AG09319 (cell line): ENCODE measurements at regions not wholly inside any gene's neighbourhood (a gene's known extent, or its start where the extent isn't known, plus 50 kb on each side); places are given as distances from the start of the nearest gene placed in this dataset.

Experiments
- DNase-seq: peaks from one replicate; pipeline ENCODE4 v3.0.0-alpha.2; 2010; ENCODE audit warnings: low read depth; ENCODE audit errors: extremely low read depth
- CTCF ChIP-seq: IDR thresholded peaks from 2 replicates; pipeline ENCODE4 v1.5.1; 2011; ENCODE audit warnings: low read depth, mild to moderate bottlenecking, inconsistent platforms, low read length, moderate library complexity

DNA sequence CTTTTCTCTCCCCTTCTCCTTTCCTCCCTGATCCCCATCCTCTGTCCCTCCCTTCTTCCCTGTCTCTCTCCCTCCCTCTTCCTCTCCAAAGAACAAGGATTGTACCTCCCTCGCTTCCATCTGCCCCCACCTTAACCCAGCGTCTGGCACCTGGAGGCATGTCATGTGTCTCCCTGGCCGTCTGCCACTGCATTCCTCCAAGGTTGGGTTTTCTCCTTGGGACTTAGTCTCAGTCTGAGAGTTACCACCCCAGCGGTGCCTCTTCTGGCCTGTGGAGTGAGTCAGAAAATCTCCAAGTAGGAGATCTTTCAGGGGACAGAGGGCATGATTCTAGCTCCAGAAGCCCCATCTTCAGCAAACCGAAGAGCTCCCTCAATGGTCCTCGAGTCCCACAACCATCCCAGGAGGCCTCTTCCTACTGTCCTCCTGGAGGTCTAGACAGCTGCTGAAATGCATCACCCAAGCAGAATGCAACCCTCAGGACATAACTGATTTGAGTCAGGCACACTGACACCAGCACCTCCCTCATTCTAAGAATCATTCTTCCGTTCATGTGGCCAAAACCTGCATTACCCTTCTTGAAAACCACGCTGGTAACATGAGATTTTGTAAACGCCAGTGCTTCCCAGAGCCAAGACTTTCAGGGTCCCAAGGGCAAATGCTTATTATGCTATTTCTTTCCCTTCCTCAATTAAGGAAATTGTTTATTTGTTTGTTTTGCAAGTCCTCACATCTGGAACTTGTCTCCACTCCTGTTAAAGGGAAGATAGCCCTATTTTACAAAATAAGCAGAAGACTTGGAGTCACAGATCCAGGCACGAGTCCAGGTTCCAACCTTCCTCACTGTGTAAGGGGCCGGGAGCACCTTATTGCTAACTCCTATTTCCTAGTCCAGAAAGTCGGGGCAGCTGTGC is 463.2 kb downstream of the BCL11B start:
- TF ChIP-seq CTCF = no peak
- no peak for DNase-seq

DNA sequence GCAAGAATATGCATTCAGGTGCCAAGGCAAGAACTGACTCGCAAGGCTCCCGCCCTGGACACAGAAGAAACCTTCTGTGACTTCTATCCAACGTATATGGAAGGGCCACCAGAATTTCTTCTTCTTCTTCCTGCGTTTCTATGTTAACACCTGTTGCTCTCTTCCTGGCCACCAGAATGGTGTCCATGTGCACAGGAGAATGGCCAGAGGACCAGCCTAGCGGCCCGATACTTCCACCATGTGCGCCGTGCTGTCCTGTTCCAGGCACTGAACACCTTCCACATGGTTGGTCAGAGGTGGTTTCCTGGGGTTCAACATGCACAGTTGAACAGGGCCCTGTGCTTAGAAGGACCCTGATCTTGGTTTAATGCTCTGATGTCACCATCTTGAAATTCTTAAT is 455.8 kb downstream of the BCL11B start:
- no peak for DNase-seq
- no peak for TF ChIP-seq CTCF

- no peak for DNase-seq
- no peak for TF ChIP-seq CTCF
Observed at GRCh38 chr14:98816720-98817119, 455.3 kb downstream of the BCL11B start.

DNA sequence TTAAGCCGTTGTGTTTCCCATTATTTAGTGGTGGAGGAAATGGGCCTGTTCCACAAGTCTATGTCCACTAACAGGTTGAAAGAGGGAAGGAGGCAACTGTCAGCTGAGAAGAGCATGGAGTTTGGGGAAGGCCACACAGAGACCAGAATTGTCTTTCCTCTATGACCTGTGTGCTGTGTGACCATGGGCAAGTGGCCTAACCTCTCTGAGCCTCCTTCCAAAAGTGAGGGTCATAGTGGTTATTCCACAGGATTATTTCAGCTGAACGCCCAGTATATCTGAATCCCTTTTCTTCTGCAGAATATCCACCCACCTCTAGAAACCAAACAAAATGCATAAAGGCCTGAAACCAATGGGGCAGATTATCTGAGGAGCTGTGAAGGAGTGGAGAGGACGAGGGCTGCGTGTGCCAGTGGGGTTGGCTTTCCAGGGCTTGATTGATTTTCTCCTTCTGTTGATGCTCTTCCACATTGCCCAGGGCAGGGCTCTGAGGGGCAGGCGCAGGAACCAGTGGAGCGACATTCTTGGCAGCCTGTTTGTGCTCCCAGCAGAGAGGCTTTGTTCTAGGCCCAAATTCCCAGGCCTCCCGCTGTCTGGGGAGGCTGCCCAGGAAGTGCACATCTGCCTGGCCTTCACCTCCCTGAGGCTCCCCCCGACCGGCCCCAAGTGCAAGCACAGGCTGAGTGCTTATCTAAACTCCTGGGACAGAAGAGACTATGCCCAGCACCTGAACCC is 452.7 kb downstream of the BCL11B start:
- DNase-seq = no peak
- no peak for TF ChIP-seq CTCF

DNA sequence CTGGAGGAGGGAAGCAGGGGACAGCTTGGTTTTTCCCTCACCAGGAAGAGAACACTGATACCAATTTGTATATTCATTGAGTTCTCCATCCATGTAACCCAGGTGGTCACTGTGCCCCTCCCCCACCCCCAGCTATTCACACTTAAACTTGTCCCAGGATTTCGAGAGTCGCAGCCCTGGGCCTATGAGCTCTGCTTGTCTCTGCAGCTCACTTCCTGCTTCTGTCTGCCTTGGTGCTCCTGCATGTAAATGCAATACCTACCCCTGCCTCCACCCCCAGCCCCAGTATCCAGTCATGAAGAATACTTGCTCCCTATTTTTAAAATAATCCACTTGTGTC is 452.2 kb downstream of the BCL11B start:
- TF ChIP-seq CTCF = no peak
- no peak for DNase-seq

- no peak for TF ChIP-seq CTCF
- DNase-seq = no peak
Observed at GRCh38 chr14:98822917-98823316, 449.1 kb downstream of the BCL11B start.

GRCh38 chr14:98826618-98827017 is 445.4 kb downstream of the BCL11B start:
- no peak for TF ChIP-seq CTCF
- no peak for DNase-seq
